NB4 (cell line): ENCODE measurements at regions not wholly inside any gene's neighbourhood (a gene's known extent, or its start where the extent isn't known, plus 50 kb on each side); places are given as distances from the start of the nearest gene placed in this dataset.

Experiments
- TF ChIP-seq, protein P1 (sequence below): IDR thresholded peaks from 2 replicates; pipeline ENCODE4 v1.6.1; 2011; ENCODE audit warnings: low read depth, low read length
- TF ChIP-seq, protein P2 (sequence below): IDR thresholded peaks from one replicate; pipeline ENCODE4 v1.5.1; 2012; ENCODE audit warnings: low read depth, low read length

DNA sequence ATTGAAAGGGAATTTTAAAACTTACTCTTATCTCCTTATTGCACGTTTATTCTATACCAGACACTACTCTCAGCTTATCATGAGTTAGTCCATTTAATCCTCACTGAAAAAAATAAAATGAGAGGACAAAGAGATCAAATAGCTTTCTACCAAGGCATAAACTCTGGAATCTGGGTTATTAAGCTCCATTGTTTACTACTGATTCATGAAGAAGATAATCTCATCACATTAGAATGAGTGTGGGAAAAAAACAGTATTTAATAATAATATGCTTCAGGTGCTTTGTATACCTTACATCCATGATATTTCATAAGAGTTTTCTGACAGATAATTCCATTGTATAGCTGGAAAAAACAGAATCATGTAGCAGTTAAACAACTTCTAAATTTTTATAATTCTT lies 1092.6 kb downstream of the TECRL start:
- TF ChIP-seq, protein P1, sequence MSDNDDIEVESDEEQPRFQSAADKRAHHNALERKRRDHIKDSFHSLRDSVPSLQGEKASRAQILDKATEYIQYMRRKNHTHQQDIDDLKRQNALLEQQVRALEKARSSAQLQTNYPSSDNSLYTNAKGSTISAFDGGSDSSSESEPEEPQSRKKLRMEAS: no peak
- TF ChIP-seq, protein P2, sequence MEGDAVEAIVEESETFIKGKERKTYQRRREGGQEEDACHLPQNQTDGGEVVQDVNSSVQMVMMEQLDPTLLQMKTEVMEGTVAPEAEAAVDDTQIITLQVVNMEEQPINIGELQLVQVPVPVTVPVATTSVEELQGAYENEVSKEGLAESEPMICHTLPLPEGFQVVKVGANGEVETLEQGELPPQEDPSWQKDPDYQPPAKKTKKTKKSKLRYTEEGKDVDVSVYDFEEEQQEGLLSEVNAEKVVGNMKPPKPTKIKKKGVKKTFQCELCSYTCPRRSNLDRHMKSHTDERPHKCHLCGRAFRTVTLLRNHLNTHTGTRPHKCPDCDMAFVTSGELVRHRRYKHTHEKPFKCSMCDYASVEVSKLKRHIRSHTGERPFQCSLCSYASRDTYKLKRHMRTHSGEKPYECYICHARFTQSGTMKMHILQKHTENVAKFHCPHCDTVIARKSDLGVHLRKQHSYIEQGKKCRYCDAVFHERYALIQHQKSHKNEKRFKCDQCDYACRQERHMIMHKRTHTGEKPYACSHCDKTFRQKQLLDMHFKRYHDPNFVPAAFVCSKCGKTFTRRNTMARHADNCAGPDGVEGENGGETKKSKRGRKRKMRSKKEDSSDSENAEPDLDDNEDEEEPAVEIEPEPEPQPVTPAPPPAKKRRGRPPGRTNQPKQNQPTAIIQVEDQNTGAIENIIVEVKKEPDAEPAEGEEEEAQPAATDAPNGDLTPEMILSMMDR: no peak
